SK-N-SH (cell line): ENCODE measurements at regions not wholly inside any gene's neighbourhood (a gene's known extent, or its start where the extent isn't known, plus 50 kb on each side); places are given as distances from the start of the nearest gene placed in this dataset.

Experiments used
- CTCF ChIA-PET: fragments of 300-600, 350-600 bp; formaldehyde crosslinking; extraction: SDS; loops from one replicate; lab custom pipeline; 2021; lab: Yijun Ruan, JAX
- POLR2A ChIA-PET: fragments of 350-600 bp; sonication (Branson Sonifier 250); formaldehyde crosslinking; extraction: SDS; loops from one replicate; lab custom pipeline; 2020; ENCODE audit warnings: antibody characterized with exemption, inconsistent platforms; lab: Yijun Ruan, JAX
- DNase-seq: peaks from one replicate; pipeline ENCODE4 v3.0.0; 2012
- H2AFZ ChIP-seq: fragments of 200-600 bp; sonication (generic); 2 replicates; pipeline ENCODE4 v1.8.1; 2016; ENCODE audit warnings: antibody characterized with exemption, mild to moderate bottlenecking, low read depth
- H3F3A ChIP-seq: fragments of 200-600 bp; sonication (generic); replicated peaks from 2 replicates; pipeline ENCODE3; 2016; ENCODE audit warnings: antibody characterized with exemption, mild to moderate bottlenecking; ENCODE audit not compliant: insufficient read depth
- H3K27ac ChIP-seq, 2 experiments: fragments of 200-500 bp in 1 of 2; fragments of 200-600 bp in 1 of 2; sonication (Bioruptor generic) in 1 of 2; sonication (generic), shearing (Covaris generic) in 1 of 2; 2 replicates each; pipeline versions ENCODE4 v1.5.1 to v1.6.1; 2014 to 2016; ENCODE audit warnings: low read depth in 2 of 2, inconsistent platforms in 1 of 2, low read length in 1 of 2, mild to moderate bottlenecking in 1 of 2, mixed read lengths in 1 of 2
- H3K27me3 ChIP-seq: fragments of 200-600 bp; sonication (generic), shearing (Covaris generic); 2 replicates; pipeline ENCODE4 v1.6.1; 2016; ENCODE audit warnings: mixed run types; ENCODE audit not compliant: insufficient read depth
- H3K36me3 ChIP-seq, 2 experiments: fragments of 200-500 bp in 1 of 2; fragments of 200-600 bp in 1 of 2; sonication (Bioruptor generic) in 1 of 2; sonication (generic) in 1 of 2; replicated peaks in 1 of 2; 2 replicates each; pipeline versions ENCODE3 to v1.5.1; 2014 to 2016; ENCODE audit warnings: low read length in 1 of 2, mild to moderate bottlenecking in 1 of 2; ENCODE audit not compliant: insufficient read depth in 2 of 2, control insufficient read depth in 1 of 2
- H3K4me1 ChIP-seq, 2 experiments: fragments of 200-500 bp in 1 of 2; fragments of 200-600 bp in 1 of 2; sonication (Bioruptor generic) in 1 of 2; sonication (generic), shearing (Covaris generic) in 1 of 2; 2 replicates each; pipeline versions ENCODE4 v1.5.1 to v1.6.1; 2014 to 2016; ENCODE audit warnings: low read depth in 1 of 2, low read length in 1 of 2, mixed run types in 1 of 2; ENCODE audit not compliant: insufficient read depth in 2 of 2, control insufficient read depth in 1 of 2
- H3K4me2 ChIP-seq: fragments of 200-600 bp; sonication (generic), shearing (Covaris generic); 2 replicates; pipeline ENCODE4 v1.6.1; 2017; ENCODE audit warnings: mixed run types
- H3K4me3 ChIP-seq, 2 experiments: fragments of 200-500 bp in 1 of 2; fragments of 200-600 bp in 1 of 2; sonication (Bioruptor generic) in 1 of 2; sonication (generic), shearing (Covaris generic) in 1 of 2; 2 replicates each; pipeline versions ENCODE4 v1.5.1 to v1.8.1; 2014 to 2016; ENCODE audit warnings: low read depth in 2 of 2, inconsistent platforms in 1 of 2, low read length in 1 of 2, mild to moderate bottlenecking in 1 of 2, mixed read lengths in 1 of 2, moderate library complexity in 1 of 2
- H3K79me2 ChIP-seq: fragments of 200-600 bp; sonication (generic); 2 replicates; pipeline ENCODE4 v1.8.1; 2017; ENCODE audit warnings: mild to moderate bottlenecking; ENCODE audit not compliant: insufficient read depth
- H3K9ac ChIP-seq: fragments of 200-600 bp; sonication (generic); 2 replicates; pipeline ENCODE4 v1.6.1; 2017; ENCODE audit warnings: mixed run types
- H3K9me2 ChIP-seq: fragments of 200-600 bp; sonication (generic); 2 replicates; pipeline ENCODE4 v1.6.1; 2017; ENCODE audit warnings: mixed run types
- H3K9me3 ChIP-seq: fragments of 200-600 bp; sonication (generic); 2 replicates; pipeline ENCODE4 v1.6.1; 2017; ENCODE audit warnings: mixed run types, mild to moderate bottlenecking, moderate library complexity
- H4K20me1 ChIP-seq: fragments of 200-600 bp; sonication (generic); 2 replicates; pipeline ENCODE4 v1.6.1; 2017; ENCODE audit warnings: mild to moderate bottlenecking, mixed run types; ENCODE audit not compliant: insufficient read depth
- ELF1 ChIP-seq: IDR thresholded peaks from 2 replicates; pipeline ENCODE4 v1.4.0; 2012
- EZH2phosphoT487 ChIP-seq: fragments of 200-600 bp; sonication (generic); IDR thresholded peaks from 2 replicates; pipeline ENCODE4 v1.6.1; 2017; ENCODE audit warnings: low read depth, mixed run types, mild to moderate bottlenecking, antibody characterized with exemption, moderate library complexity, borderline replicate concordance
- FOXJ3 ChIP-seq: sonication (generic); formaldehyde crosslinking; IDR thresholded peaks from 2 replicates; pipeline ENCODE4 v1.5.1; 2020; ENCODE audit warnings: mild to moderate bottlenecking, missing genetic modification reagents
- GATA2 ChIP-seq: sonication (generic); formaldehyde crosslinking; IDR thresholded peaks from 2 replicates; pipeline ENCODE4 v1.5.0; 2020; ENCODE audit warnings: mild to moderate bottlenecking, missing genetic modification reagents
- POLR2AphosphoS5 ChIP-seq: IDR thresholded peaks from 2 replicates; pipeline ENCODE4 v1.6.1; 2012; ENCODE audit warnings: low read depth, low read length
- RFX5 ChIP-seq: IDR thresholded peaks from 2 replicates; pipeline ENCODE4 v1.6.1; 2012; ENCODE audit warnings: mild to moderate bottlenecking, improper control_type of control experiment, low read length
- RXRA ChIP-seq: IDR thresholded peaks from 2 replicates; pipeline ENCODE4 v1.4.0; 2012; ENCODE audit warnings: low read depth, mild to moderate bottlenecking, borderline replicate concordance
- TEAD4 ChIP-seq: IDR thresholded peaks from 2 replicates; pipeline ENCODE4 v1.4.0; 2012; ENCODE audit warnings: mild to moderate bottlenecking, borderline replicate concordance; ENCODE audit not compliant: insufficient read depth
- WGBS: methylation state at CpG from one replicate; pipeline ENCODE4 v1.1.6; 2017; ENCODE audit warnings: low lambda C conversion rate; 5-methylcytosine and 5-hydroxymethylcytosine counted together
- TF ChIP-seq, protein P1 (sequence below): IDR thresholded peaks from 2 replicates; pipeline ENCODE4 v1.4.0; 2012; ENCODE audit warnings: low read depth, borderline replicate concordance
- TF ChIP-seq, protein P2 (sequence below): IDR thresholded peaks from 2 replicates; pipeline ENCODE4 v1.6.1; 2012; ENCODE audit warnings: mild to moderate bottlenecking, low read depth, low read length, moderate library complexity
- TF ChIP-seq, protein P3 (sequence below): IDR thresholded peaks from 2 replicates; pipeline ENCODE4 v1.4.0; 2012; ENCODE audit warnings: low read depth, borderline replicate concordance
- TF ChIP-seq, protein P4 (sequence below): fragments of 200-600 bp; sonication (generic); IDR thresholded peaks from 2 replicates; pipeline ENCODE4 v1.6.1; 2017; ENCODE audit warnings: antibody characterized with exemption, mild to moderate bottlenecking, moderate library complexity
- TF ChIP-seq, protein P5 (sequence below): fragments of 150-350 bp; IDR thresholded peaks from 2 replicates; pipeline ENCODE4 v1.6.1; 2017; ENCODE audit warnings: antibody characterized with exemption, low read length, low read depth, borderline replicate concordance

DNA sequence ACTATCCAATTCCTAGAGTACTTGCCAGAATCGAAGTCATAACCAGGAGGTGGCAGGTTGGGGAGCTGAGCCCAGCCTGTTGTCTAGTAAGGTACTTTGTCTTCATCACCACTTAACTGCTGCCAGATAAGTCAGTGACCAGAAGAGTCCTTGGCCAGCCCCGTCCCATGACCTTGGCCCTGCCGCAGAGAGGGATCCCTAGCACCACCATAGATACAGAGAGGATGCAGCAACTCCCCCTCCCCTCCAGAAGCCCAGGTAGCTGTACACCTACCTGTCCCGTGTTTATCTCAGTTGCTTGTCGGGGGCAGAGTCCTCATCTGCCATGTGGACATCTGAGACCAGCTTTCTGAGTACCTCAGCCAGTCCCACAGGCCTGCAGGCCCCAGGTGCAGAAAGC is 153.6 kb upstream of the TP63 start:
- no peaks in the 10 kb centered on the region for H3K9me3 ChIP-seq
- no peaks in the 10 kb centered on the region for H3K27me3 ChIP-seq
- POLR2A ChIA-PET, result no interaction called here
- no peaks in the 10 kb centered on the region for H3K36me3 ChIP-seq
- DNase-seq, result no peak
- H3K9ac ChIP-seq, result no peak overlapping the region
- no peaks in the 10 kb centered on the region for H3K79me2 ChIP-seq
- H3K4me2 ChIP-seq, result no peak overlapping the region
- no peak overlapping the region for H2AFZ ChIP-seq
- H3K9me2 ChIP-seq, result no peaks in the 10 kb centered on the region
- H3K27ac ChIP-seq, result no peak overlapping the region
- no peak for TF ChIP-seq RXRA
- TF ChIP-seq, protein P1, sequence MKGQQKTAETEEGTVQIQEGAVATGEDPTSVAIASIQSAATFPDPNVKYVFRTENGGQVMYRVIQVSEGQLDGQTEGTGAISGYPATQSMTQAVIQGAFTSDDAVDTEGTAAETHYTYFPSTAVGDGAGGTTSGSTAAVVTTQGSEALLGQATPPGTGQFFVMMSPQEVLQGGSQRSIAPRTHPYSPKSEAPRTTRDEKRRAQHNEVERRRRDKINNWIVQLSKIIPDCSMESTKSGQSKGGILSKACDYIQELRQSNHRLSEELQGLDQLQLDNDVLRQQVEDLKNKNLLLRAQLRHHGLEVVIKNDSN, result no peak
- TF ChIP-seq, protein P2, sequence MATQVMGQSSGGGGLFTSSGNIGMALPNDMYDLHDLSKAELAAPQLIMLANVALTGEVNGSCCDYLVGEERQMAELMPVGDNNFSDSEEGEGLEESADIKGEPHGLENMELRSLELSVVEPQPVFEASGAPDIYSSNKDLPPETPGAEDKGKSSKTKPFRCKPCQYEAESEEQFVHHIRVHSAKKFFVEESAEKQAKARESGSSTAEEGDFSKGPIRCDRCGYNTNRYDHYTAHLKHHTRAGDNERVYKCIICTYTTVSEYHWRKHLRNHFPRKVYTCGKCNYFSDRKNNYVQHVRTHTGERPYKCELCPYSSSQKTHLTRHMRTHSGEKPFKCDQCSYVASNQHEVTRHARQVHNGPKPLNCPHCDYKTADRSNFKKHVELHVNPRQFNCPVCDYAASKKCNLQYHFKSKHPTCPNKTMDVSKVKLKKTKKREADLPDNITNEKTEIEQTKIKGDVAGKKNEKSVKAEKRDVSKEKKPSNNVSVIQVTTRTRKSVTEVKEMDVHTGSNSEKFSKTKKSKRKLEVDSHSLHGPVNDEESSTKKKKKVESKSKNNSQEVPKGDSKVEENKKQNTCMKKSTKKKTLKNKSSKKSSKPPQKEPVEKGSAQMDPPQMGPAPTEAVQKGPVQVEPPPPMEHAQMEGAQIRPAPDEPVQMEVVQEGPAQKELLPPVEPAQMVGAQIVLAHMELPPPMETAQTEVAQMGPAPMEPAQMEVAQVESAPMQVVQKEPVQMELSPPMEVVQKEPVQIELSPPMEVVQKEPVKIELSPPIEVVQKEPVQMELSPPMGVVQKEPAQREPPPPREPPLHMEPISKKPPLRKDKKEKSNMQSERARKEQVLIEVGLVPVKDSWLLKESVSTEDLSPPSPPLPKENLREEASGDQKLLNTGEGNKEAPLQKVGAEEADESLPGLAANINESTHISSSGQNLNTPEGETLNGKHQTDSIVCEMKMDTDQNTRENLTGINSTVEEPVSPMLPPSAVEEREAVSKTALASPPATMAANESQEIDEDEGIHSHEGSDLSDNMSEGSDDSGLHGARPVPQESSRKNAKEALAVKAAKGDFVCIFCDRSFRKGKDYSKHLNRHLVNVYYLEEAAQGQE, result no peak
- TF ChIP-seq ELF1, result no peak
- TF ChIP-seq, protein P3, sequence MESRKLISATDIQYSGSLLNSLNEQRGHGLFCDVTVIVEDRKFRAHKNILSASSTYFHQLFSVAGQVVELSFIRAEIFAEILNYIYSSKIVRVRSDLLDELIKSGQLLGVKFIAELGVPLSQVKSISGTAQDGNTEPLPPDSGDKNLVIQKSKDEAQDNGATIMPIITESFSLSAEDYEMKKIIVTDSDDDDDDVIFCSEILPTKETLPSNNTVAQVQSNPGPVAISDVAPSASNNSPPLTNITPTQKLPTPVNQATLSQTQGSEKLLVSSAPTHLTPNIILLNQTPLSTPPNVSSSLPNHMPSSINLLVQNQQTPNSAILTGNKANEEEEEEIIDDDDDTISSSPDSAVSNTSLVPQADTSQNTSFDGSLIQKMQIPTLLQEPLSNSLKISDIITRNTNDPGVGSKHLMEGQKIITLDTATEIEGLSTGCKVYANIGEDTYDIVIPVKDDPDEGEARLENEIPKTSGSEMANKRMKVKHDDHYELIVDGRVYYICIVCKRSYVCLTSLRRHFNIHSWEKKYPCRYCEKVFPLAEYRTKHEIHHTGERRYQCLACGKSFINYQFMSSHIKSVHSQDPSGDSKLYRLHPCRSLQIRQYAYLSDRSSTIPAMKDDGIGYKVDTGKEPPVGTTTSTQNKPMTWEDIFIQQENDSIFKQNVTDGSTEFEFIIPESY, result no peak
- TF ChIP-seq, protein P4, sequence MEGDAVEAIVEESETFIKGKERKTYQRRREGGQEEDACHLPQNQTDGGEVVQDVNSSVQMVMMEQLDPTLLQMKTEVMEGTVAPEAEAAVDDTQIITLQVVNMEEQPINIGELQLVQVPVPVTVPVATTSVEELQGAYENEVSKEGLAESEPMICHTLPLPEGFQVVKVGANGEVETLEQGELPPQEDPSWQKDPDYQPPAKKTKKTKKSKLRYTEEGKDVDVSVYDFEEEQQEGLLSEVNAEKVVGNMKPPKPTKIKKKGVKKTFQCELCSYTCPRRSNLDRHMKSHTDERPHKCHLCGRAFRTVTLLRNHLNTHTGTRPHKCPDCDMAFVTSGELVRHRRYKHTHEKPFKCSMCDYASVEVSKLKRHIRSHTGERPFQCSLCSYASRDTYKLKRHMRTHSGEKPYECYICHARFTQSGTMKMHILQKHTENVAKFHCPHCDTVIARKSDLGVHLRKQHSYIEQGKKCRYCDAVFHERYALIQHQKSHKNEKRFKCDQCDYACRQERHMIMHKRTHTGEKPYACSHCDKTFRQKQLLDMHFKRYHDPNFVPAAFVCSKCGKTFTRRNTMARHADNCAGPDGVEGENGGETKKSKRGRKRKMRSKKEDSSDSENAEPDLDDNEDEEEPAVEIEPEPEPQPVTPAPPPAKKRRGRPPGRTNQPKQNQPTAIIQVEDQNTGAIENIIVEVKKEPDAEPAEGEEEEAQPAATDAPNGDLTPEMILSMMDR, result no peak
- no peak for TF ChIP-seq TEAD4
- TF ChIP-seq EZH2phosphoT487, result no peak
- no peak for TF ChIP-seq FOXJ3 (CRISPR knock-in tag)
- TF ChIP-seq, protein P5, sequence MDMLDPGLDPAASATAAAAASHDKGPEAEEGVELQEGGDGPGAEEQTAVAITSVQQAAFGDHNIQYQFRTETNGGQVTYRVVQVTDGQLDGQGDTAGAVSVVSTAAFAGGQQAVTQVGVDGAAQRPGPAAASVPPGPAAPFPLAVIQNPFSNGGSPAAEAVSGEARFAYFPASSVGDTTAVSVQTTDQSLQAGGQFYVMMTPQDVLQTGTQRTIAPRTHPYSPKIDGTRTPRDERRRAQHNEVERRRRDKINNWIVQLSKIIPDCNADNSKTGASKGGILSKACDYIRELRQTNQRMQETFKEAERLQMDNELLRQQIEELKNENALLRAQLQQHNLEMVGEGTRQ, result no peak
- TF ChIP-seq GATA2, result no peak
- no peak for TF ChIP-seq RFX5
- no peak for TF ChIP-seq POLR2AphosphoS5
- TF ChIP-seq, all 33 proteins: peak for 0
- CTCF ChIA-PET, result no interaction called here
- Histone ChIP-seq H3F3A (no peaks in the 10 kb centered on the region), H4K20me1 (no peaks in the 10 kb centered on the region), H3K4me3 (no peak overlapping the region), H3K4me1 (no peaks in the 10 kb centered on the region)
- WGBS, result 35% methylated on average over 4 of the region's 5 CpGs
